ENCODE measurements at regions not wholly inside any gene's neighbourhood (a gene's known extent, or its start where the extent isn't known, plus 50 kb on each side); places are given as distances from the start of the nearest gene placed in this dataset.
"Not testable (repeated sequence)": the region's sequence is repeated elsewhere in the genome, so short reads cannot be mapped to it uniquely, and the experiment has no call there.

DNA sequence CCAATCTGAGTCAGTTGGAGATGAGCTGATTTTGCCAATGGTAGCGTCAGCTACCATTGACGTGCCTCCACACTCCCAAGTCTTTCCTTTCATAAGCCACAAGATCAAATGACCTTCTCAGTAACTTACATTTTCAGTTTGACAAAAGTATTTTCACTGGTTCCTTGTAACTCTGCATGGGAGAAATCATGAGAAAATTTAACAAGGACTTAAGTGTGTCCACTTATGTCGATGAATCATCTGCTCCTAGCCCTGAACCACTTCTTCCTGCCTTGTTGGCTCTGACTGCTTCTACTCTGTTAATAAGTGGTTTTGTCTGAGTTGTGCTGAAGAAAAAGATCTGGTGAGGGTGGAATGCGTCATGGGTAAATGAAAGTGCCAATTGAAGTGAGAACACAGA lies 101.2 kb downstream of the NFKBIZ start:
- DNase-seq, result peak in 1 of 4 experiments; percentile 23

DNA sequence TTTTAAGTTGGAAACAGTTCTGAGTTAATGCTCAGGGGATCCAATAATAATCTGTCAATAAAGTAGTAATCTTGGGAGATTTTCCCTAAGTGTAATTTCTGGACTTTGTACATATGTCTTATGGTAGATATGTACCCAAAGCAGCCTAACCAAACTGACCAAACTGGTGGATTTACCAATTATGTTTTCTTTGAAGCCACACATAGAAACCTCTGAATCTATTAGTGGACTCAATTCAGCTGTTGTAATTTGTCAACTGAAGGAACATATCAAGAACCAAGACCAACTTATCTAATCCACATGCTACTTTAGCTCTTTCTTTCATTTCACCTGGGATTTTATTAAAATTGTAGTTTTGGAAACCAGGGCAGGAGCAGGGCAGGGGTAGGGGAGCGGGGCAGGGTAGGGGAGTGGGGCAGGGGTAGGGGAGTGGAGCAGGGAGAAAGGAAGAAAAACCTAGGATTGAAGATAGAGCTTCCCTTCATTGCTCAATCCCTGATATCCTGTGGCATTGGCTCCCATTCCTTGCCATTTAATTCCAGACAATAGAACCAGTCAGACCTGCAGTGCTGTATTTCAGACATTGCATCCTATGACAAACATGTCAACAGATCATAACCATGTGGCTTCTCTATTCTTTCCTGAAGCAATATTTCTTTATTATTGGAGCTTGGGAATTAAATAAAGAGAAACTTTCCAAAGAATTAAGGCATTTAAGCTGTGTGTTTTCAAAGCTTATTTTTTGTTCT lies 101.8 kb downstream of the NFKBIZ start:
- DNase-seq, result no peak

- no peak for DNase-seq
Measured at GRCh38 chr3:101954361-101954760, 105.0 kb downstream of the NFKBIZ start.

DNA sequence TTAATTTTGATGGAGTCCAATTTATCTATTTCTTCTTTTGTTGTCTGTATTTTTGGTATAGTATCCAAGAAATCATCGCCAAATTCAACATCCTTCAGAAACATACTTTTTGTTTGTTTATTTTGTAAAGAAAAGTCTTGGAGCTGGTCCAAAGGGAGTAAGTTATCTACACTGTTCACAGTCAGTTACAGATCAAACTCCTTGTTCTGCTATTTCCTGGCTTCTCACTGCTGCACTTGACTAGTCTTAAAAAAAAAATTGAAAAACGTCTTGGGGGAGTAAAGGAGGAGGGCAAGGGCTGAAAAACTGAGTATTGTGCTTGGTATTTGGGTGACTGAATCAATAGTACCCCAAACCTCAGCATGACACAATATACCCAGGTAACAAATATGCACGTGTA lies 105.6 kb downstream of the NFKBIZ start:
- no peak for DNase-seq

DNA sequence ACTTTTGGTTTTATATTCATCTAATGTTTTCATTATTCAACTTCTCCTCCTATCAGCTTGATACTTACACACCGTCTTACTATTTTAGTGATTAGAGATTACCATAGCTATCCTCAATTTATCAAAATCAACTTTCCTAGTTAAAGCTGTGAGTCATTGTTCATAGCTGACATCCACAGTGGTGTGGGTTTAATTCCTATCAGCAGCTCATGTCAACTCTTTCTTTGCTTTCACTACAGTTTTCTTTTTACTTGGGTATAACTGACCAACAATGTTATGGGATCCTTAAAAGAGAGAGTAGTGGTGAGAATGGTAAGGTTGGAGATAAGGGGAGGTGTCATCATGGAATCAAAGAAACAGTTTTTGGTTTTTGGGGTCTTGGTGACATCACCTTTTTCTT lies 112.7 kb downstream of the NFKBIZ start:
- no peak for DNase-seq

- DNase-seq, result peak in 3 of 4 experiments; percentile 16 to 61 (median 58)
Measured at GRCh38 chr3:101963902-101964362, 114.6 kb downstream of the NFKBIZ start.

- no peak for DNase-seq
Measured at GRCh38 chr3:101964861-101965260, 115.5 kb downstream of the NFKBIZ start.

DNA sequence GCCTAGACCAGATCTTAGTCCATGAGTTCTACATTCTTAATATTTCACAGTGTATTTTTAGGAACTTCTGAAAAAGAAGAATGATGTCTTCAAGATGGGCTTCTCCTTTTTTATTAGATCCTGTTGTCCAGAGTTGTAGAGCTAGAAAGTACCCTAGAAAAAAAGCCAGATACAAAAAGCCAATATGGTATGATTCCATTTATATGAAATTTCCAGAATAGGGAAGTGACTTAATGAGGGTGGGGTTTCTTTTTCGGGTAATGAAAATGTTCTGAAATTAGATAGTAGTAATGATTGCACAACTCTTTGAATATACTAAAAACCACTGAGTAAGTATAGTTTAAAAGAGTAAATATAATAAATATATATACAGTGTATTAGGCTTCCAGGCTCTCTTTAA lies 116.9 kb downstream of the NFKBIZ start:
- peak in 2 of 4 experiments; percentile 72 to 76 for DNase-seq

- DNase-seq, result no peak
Measured at GRCh38 chr3:101970212-101970611, 120.9 kb downstream of the NFKBIZ start.

DNA sequence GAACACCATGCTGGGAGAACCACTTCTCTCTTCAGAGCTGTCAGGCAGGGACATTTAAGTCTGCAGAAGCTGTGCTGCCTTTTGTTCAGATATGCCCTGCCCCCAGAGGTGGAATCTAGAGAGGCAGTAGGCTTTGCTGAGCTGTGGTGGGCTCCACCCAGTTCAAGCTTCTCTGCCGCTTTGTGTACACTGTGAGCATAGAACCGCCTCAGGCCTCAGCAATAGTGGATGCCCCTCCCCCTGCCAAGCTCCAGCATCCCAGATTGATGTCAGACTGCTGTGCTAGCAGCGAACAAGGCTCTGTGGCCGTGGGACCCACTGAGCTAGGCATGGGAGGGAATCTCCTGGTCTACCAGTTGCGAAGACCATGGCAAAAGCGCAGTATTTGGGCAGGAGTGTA lies 121.6 kb downstream of the NFKBIZ start:
- DNase-seq, result no peak

DNA sequence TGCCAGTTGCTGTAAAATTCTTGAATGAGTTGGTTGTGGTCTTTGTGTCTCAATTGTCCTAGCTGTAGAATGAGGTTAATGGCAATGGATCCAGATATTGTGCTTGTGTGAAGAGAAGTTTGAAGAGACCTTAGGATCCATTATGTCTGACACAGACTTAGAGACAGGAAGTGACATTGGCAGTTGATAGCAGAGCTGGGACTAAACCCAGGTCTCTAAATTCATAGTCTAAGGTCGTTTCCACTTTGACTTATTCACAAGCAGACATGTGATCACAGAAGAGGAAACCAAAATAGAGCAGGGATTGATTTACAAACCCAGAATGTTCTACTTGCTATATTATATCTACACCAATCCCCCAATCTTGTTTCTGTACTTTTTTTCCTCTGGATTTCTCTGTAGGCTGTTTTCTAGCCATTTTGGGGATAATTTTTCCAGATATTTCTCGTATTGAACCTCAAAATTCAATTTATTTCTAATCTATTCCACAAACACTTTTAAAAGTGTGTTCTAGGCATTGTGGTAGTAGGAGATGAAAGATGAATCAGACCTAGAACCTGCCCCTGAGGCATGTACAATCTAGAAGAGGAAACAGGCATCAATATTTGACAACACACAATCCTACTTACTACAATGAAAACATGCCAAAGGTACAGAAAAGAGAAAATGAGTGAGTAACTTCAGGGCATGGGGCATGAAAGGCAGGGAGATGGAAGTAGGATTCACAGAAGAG lies 123.3 kb downstream of the NFKBIZ start:
- peak in 2 of 4 experiments; percentile 11 to 19 for DNase-seq

DNA sequence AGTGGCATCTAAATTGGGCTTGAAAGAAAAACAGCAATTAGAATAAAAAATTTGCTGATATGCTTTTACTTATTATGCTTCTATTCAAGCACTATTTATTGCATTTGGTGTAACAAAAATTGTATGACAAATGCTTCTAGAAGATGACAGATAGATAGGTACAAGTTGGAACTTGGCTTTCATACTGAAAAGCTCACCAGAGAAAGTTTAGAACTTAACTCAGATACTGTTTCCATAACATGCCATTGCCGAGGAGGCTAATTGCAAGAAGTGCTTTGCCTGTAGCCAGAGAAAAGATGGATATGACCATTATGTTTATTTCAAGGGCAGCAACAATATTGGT lies 123.8 kb downstream of the NFKBIZ start:
- no peak for DNase-seq

- DNase-seq, result not testable (repeated sequence)
Measured at GRCh38 chr3:101975415-101975814, 126.1 kb downstream of the NFKBIZ start.

- DNase-seq, result no peak
Measured at GRCh38 chr3:101976473-101976872, 127.2 kb downstream of the NFKBIZ start.

GRCh38 chr3:101978348-101978747 lies 129.0 kb downstream of the NFKBIZ start:
- DNase-seq, result no peak

DNA sequence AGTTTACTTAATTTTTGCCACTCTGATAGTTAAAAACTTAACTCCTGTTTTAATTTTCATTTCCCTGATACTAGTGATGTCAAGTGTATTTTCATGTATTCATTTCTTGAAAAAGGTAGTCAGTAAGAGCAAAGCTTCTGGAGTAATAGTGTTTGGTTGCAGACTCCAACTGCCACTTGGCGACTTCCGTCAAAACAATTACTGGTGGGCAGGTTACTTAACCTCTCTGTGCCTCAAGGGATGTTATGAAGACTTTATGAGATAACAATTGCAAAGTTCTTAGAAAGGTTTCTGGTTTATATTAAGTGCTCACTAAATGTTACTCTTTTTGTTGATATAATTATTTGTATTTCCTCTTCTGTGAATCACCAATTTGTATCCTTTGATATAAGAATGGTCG lies 129.7 kb downstream of the NFKBIZ start:
- no peak for DNase-seq

DNA sequence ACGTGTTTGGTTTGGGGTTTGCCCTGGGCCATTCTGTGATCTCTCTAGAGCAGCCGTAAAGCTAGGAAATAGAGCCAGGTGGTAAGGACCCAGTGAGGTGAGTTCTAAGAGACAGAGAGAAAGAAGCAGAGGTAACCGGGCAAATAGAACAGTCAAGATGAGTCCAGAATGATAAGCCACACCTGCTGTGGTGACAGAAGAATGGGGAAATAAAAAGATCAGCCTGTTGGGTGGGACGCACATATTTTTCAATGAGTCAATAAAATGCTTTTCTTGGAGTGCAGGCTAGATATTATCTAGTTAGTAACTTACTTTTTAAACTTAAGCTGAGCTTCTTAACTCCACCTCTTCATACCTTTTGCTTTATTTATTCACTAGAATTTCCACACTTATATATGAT lies 135.0 kb downstream of the NFKBIZ start:
- no peak for DNase-seq

- peak in 2 of 4 experiments; percentile 10 to 30 for DNase-seq
Measured at GRCh38 chr3:101988596-101988995, 139.3 kb downstream of the NFKBIZ start.

- DNase-seq, result no peak
Measured at GRCh38 chr3:101989578-101990200, 140.4 kb downstream of the NFKBIZ start.

DNA sequence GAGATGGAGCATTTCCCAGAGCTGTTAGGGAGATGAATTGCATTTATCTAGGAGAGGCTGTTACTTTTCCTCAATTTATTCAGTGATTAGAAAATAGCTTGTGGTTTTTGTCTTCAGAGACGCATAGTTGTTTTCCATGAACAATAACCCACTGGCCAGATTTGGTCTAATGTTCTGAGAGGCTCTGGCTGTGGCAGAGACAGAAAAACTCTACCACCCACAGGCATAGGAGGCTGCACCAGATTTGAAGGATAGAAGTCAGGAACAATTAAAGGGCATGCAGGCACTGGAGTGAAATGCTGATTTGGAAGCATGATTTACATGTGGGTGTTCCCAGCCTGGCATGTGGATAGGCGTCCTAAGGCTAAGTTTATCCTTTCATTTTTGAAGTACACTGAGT lies 143.5 kb downstream of the NFKBIZ start:
- DNase-seq, result no peak

GRCh38 chr3:101994386-101994785 lies 145.1 kb downstream of the NFKBIZ start:
- no peak for DNase-seq

- no peak for DNase-seq
Measured at GRCh38 chr3:101995371-101996046, 146.2 kb downstream of the NFKBIZ start.

- no peak for DNase-seq
Measured at GRCh38 chr3:101996832-101997231, 147.5 kb downstream of the NFKBIZ start.
